ENCODE measurements at regions not wholly inside any gene's neighbourhood (a gene's known extent, or its start where the extent isn't known, plus 50 kb on each side); places are given as distances from the start of the nearest gene placed in this dataset.

DNA sequence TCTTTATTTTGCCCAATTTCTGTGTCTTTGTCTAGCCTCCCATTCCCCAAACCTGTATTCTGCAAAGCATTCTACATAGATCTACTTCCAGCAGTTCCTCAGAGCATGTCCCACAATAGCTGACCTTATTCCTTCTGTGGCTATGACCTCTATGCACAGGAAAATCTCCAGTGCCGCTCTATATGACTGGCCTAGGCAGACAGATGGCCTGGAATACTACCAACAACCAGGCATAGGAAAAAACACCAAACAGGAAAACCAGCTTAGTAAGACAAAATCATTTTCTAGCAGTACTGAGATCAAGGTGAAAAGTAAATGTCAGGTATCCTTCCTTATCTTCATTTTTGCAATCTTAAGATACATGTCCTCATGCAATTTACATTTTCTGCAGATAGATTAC is 1115.0 kb downstream of the IGSF11 start:
- Mint-ChIP-seq H3K36me3 (ENCODE audit: low read depth) (no peaks in the 10 kb centered on the region), H3K9me3 (no peaks in the 10 kb centered on the region), H3K27me3 (no peaks in the 10 kb centered on the region), H3K27ac (no peak overlapping the region), H3K4me3 (no peak overlapping the region), H3K4me1 (ENCODE audit: low read depth) (no peaks in the 10 kb centered on the region)
- no peak for DNase-seq

DNA sequence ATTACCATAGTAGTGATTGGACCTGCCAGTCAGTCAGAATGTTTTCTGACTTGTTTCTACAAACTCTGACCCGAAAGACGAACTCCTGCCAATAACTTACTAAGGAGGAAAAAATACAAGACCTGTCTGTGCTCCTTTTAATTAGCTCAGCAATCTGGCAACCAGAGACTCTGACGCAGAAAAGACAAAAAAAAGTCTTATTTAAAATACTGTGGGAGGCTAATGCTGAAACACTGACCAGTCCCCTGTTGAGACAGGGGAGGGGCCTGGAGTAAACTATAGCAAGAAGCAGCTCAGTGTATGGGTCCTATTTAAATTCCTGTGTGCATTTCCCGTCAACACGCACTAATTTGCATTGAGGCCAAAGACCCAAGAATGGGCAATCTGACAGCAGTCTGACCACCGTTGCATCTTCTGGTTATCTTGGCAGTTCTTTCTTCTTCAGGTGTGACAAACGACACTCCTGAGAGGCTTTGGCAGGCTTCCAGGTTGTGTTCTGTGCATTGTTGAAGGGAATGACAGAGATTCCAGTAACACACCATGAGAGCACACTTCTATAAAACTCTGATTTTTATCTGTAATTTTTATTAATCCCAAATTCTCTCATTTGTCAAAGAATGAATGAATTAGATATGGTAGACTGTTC is 1114.3 kb downstream of the IGSF11 start:
- no peaks in the 10 kb centered on the region for H3K9me3 Mint-ChIP-seq
- DNase-seq, result no peak
- no peaks in the 10 kb centered on the region for H3K36me3 Mint-ChIP-seq (ENCODE audit: low read depth)
- no peaks in the 10 kb centered on the region for H3K4me1 Mint-ChIP-seq (ENCODE audit: low read depth)
- H3K4me3 Mint-ChIP-seq, result no peak overlapping the region
- no peak overlapping the region for H3K27ac Mint-ChIP-seq
- H3K27me3 Mint-ChIP-seq, result no peaks in the 10 kb centered on the region

DNA sequence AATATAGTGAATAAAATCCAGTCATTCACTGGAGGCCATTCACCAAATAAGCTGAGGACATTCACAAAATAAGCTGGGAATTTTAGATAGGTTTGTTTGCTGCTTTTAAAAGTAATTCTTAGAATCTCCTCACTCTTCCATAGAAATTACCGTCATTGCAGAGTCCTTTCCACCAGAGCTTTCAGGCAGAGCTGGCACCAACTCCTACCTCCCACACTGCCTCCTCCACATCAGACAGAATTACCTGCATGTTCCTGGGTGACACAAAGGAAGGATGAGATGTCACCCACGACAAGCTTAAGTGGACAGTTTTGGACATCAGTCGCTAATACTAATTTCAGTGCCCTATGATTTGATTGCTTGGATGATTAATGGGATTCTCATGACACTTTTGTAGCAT is 1113.2 kb downstream of the IGSF11 start:
- H3K27ac Mint-ChIP-seq, result no peak overlapping the region
- no peak overlapping the region for H3K4me3 Mint-ChIP-seq
- no peaks in the 10 kb centered on the region for H3K36me3 Mint-ChIP-seq (ENCODE audit: low read depth)
- no peak for DNase-seq
- H3K27me3 Mint-ChIP-seq, result no peaks in the 10 kb centered on the region
- no peaks in the 10 kb centered on the region for H3K4me1 Mint-ChIP-seq (ENCODE audit: low read depth)
- no peaks in the 10 kb centered on the region for H3K9me3 Mint-ChIP-seq

DNA sequence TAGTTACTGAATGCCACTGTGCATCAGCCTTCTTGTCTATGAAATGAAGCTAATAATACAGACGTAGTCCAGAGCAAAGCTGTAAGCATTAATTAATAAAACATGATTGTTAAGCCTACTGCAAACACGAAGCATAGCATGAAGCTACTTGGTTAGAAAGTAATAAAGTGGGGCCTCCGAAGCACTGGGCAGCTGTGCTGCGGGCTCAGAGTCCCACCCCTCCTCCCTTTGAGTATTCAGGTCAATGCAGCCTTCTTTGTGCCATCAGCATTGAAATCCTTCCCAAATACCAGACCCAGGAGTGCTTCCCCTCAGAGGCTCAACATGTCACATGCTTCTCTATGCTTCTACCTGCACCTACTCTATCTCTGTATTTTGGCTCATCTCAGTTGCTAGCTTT is 1112.6 kb downstream of the IGSF11 start:
- Mint-ChIP-seq H3K4me3 (no peak overlapping the region), H3K27ac (no peak overlapping the region), H3K36me3 (ENCODE audit: low read depth) (no peaks in the 10 kb centered on the region), H3K4me1 (ENCODE audit: low read depth) (no peaks in the 10 kb centered on the region), H3K9me3 (no peaks in the 10 kb centered on the region), H3K27me3 (no peaks in the 10 kb centered on the region)
- DNase-seq, result no peak

DNA sequence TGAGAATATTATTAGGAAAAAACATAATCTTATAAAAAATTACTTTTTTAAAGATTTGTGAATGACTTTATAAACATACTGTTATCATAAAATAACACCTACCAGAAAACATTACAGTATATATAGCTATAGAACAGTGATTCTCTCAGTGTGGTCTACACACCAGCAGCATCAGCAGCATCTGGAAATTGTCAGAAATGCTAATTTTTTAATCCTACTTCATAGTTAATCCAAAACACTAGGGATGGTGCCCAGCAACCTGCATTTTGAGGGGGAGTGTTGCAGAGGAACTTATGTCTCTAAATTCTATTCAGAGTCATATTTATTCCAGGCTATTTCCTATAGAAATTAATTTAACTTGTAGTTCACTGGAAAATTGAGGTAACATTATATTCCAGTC is 1107.8 kb downstream of the IGSF11 start:
- Mint-ChIP-seq H3K27me3 (no peaks in the 10 kb centered on the region), H3K9me3 (peaks cover 2% of the 10 kb centered on the region), H3K27ac (no peak overlapping the region)

DNA sequence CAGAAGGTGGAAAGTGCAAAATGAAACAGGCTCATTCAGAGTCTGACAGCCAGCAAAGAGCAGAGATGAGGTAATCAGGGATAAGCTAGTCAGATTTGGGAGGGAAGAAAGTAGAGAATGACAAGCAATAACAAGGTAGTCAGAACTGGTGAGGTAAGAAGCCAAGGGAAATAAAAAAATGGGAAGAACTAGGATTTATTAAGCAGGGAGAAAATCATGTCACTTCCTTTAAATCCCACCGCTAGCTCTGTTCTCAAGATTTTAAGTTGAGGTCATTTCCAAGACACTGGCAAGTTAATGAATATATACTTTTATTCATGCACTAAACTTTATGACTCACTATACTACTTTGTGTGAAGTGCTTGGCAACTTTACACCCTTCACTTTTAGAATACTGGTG is 1106.8 kb downstream of the IGSF11 start:
- Mint-ChIP-seq H3K4me1 (ENCODE audit: low read depth) (no peaks in the 10 kb centered on the region), H3K27me3 (no peaks in the 10 kb centered on the region), H3K27ac (no peak overlapping the region), H3K9me3 (peaks cover 2% of the 10 kb centered on the region), H3K36me3 (ENCODE audit: low read depth) (no peaks in the 10 kb centered on the region), H3K4me3 (no peak overlapping the region)
- no peak for DNase-seq

More for the DNA sequence above, 1107.8 kb downstream of the IGSF11 start:
- DNase-seq, result no peak
- H3K36me3 Mint-ChIP-seq (ENCODE audit: low read depth), result no peaks in the 10 kb centered on the region
- H3K4me1 Mint-ChIP-seq (ENCODE audit: low read depth), result no peaks in the 10 kb centered on the region
- no peak overlapping the region for H3K4me3 Mint-ChIP-seq

DNA sequence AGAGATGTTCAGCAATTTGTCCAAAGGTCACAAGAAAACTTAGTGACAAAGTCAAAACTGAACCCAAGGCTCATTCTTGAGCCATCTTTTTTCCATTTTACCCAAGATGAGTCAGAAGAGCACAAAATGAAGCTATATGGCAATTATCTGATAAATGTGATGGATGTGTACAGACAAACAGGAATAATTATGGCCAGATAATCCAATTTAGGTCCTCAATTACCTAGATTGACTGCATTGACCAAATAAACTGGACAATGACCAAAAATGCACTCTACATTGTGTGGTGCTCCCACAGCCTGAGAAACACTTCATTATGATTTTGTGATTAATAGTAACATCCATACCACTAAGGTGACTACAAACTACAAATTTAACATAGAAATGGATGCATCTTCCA is 1105.8 kb downstream of the IGSF11 start:
- no peaks in the 10 kb centered on the region for H3K27me3 Mint-ChIP-seq
- no peaks in the 10 kb centered on the region for H3K4me1 Mint-ChIP-seq (ENCODE audit: low read depth)
- H3K9me3 Mint-ChIP-seq, result peaks cover 4% of the 10 kb centered on the region
- H3K36me3 Mint-ChIP-seq (ENCODE audit: low read depth), result no peaks in the 10 kb centered on the region
- no peak overlapping the region for H3K4me3 Mint-ChIP-seq
- no peak for DNase-seq
- no peak overlapping the region for H3K27ac Mint-ChIP-seq

DNA sequence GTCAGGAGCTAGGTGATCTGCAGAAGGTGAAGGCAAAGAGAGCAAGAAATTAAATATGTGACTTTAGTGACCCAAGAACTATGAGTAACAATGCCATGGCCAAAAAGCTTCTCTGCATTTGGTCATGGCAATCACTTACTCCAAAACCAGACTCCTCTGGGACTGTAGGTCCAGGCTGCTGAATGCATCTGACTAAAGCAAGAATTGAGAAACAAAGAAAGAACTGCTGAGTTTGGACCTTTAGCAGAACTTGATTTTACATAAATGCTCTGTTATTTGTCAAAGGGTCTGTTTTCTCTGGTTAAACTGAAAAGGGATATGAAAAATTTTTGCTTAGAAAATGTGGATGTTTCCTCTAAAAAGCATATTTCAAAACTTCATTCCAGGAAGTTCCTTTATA is 1102.2 kb downstream of the IGSF11 start:
- Mint-ChIP-seq H3K9me3 (peaks cover 4% of the 10 kb centered on the region), H3K36me3 (ENCODE audit: low read depth) (no peaks in the 10 kb centered on the region), H3K4me3 (no peak overlapping the region), H3K4me1 (ENCODE audit: low read depth) (no peaks in the 10 kb centered on the region), H3K27ac (no peak overlapping the region), H3K27me3 (no peaks in the 10 kb centered on the region)
- no peak for DNase-seq

DNA sequence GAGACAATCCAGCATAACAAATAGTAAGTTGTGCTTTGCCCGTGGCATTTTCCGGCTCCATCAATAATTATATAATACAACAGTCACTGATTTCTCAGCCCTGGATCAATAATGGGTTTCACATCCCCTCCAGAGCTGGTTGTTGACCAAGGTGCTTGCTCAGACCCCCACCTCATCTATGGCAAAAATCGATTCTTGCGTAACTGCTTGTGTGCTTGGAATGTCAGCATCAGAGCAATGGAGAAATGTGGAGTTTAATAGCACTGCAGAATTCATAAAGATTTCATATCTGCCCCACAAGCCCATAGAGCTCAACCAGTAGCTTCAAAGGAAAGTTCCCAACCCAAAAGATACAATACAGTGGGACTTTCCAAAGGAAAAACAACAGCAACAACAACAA is 1098.5 kb downstream of the IGSF11 start:
- no peak for DNase-seq
- H3K4me1 Mint-ChIP-seq (ENCODE audit: low read depth), result no peaks in the 10 kb centered on the region
- peaks cover 8% of the 10 kb centered on the region for H3K9me3 Mint-ChIP-seq
- no peak overlapping the region for H3K27ac Mint-ChIP-seq
- H3K27me3 Mint-ChIP-seq, result no peaks in the 10 kb centered on the region
- no peak overlapping the region for H3K4me3 Mint-ChIP-seq
- H3K36me3 Mint-ChIP-seq (ENCODE audit: low read depth), result no peaks in the 10 kb centered on the region

DNA sequence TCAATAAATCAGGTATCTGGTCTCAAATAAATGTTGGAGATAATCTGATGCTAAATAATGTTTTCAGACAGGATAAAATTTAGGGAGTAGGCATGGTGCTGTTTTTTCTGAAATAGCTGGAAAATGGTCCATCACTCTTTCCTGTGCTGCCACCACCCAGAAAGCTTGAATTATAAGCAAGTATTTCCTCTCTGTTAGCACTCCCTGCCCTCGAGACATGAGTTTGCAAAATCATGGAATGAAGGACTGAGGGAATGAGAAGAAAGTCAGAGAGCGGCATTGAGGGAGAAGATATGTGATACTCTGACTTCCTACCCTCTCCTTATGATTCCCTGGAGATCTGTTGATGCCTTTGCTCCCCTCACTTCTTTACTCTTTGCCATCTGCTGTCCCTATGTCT is 1095.7 kb downstream of the IGSF11 start:
- no peak overlapping the region for H3K27ac Mint-ChIP-seq
- DNase-seq, result no peak
- H3K36me3 Mint-ChIP-seq (ENCODE audit: low read depth), result no peaks in the 10 kb centered on the region
- peaks cover 5% of the 10 kb centered on the region for H3K9me3 Mint-ChIP-seq
- no peaks in the 10 kb centered on the region for H3K4me1 Mint-ChIP-seq (ENCODE audit: low read depth)
- no peaks in the 10 kb centered on the region for H3K27me3 Mint-ChIP-seq
- H3K4me3 Mint-ChIP-seq, result no peak overlapping the region

DNA sequence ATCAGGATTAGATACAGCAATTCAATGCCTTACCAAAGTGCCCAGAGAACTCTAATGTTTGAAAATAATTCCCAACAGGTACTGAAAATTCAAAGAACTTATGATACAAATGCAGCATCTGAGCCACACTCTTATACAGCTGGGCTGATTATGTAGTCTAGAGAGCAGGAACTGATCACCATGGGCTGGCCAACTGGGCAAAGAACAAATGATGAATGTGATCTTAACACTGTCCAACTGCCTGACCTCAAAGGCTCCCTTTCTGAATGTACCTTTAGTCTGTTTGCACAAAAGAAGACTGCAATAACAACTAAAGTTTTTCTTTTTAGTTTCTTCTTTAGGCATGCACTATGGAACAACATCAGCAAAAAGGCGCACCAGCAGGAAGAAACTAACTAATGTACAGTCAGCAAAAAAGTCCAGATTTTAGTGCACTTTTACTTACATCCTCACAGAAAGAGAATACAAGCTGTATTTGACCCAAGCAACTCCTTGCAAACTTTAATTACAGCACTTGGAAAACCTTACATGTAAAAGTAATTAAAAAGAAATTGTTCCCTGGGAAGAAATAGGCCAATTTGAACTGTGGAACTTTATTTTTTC is 1095.1 kb downstream of the IGSF11 start:
- Mint-ChIP-seq H3K27ac (no peak overlapping the region), H3K4me3 (no peak overlapping the region), H3K27me3 (no peaks in the 10 kb centered on the region), H3K4me1 (ENCODE audit: low read depth) (no peaks in the 10 kb centered on the region), H3K9me3 (peaks cover 5% of the 10 kb centered on the region), H3K36me3 (ENCODE audit: low read depth) (no peaks in the 10 kb centered on the region)
- no peak for DNase-seq

DNA sequence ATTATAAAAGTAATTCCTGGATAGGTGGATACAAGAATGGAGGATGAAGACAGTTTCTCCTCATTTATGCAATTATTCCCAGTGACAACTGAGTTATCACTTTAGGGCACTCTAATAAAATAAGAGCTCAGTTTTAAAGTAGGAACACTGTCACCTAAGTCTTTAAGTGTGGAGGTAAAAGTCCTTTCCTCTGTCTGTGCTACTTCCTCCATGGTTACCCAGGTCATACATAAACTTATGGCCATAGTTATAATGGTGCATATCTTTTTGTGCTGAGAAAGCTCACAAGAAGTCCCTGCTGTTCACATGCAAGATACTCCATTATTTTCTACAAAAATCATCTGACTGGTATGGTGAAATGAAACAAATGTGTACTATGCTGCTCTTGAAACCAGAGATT is 1093.6 kb downstream of the IGSF11 start:
- no peak for DNase-seq
- no peak overlapping the region for H3K27ac Mint-ChIP-seq
- H3K27me3 Mint-ChIP-seq, result no peaks in the 10 kb centered on the region
- no peaks in the 10 kb centered on the region for H3K4me1 Mint-ChIP-seq (ENCODE audit: low read depth)
- no peak overlapping the region for H3K4me3 Mint-ChIP-seq
- H3K9me3 Mint-ChIP-seq, result peaks cover 8% of the 10 kb centered on the region
- H3K36me3 Mint-ChIP-seq (ENCODE audit: low read depth), result no peaks in the 10 kb centered on the region

DNA sequence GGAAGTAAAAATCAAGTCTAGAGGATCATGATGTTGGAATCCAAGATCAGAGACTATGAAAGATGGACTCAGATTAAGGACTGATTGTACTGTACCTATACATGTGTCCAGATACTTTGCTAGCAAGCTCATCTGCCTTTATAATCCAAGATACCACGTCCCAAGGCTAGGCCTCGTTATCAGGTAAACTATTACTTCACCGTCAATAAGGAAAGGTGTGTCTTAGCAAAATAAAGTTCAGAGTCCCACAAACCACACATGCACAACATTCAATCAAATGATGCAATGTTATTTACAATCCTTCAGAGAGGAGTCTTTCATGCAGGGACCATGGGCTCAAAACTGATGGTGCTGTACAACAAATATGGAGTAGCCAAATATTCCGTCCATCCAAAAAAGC is 1092.9 kb downstream of the IGSF11 start:
- Mint-ChIP-seq H3K4me1 (ENCODE audit: low read depth) (no peaks in the 10 kb centered on the region), H3K27me3 (no peaks in the 10 kb centered on the region), H3K9me3 (peaks cover 8% of the 10 kb centered on the region), H3K36me3 (ENCODE audit: low read depth) (no peaks in the 10 kb centered on the region), H3K27ac (no peak overlapping the region), H3K4me3 (no peak overlapping the region)
- DNase-seq, result no peak

DNA sequence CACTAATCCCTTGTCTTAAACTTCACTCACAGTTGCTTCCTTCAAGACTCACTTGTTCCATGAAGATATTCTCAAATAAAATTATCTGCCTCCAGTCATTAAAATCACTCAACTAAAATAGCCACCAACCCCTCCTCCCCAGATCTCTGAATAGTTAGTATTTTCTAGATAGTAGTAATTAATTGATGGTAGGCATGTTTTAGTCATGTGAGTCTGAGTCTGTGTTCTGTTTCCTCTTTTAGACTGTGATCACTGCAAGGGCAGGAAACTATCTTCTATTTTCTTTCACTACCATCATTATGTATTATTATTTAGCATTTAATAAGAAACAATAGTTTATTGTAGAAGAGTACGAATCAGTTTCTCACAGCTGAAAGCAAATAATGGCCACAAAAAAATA is 1080.5 kb downstream of the IGSF11 start:
- no peak for DNase-seq
- Mint-ChIP-seq H3K9me3 (peaks cover 4% of the 10 kb centered on the region), H3K27me3 (no peaks in the 10 kb centered on the region), H3K4me1 (ENCODE audit: low read depth) (no peaks in the 10 kb centered on the region), H3K27ac (no peak overlapping the region), H3K4me3 (no peak overlapping the region), H3K36me3 (ENCODE audit: low read depth) (no peaks in the 10 kb centered on the region)

DNA sequence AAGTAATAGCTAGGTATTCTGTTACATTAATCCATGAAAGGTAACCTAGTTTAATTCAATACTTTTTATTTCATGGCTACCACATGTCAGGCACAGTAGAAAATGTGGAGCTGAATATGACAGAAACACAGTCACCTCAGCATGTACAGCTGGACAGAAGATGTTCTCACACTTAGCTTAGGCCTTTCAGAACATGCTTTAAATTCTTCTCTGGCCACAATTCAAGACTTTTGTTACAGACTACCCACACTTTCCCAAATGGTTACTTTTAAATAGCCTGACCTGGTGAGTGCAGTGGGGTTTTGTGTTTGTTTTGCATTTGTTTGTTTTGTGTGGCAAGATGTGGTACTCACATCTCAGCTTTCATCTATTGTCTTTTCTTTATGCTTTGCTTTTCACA is 1079.5 kb downstream of the IGSF11 start:
- H3K36me3 Mint-ChIP-seq (ENCODE audit: low read depth), result no peaks in the 10 kb centered on the region
- H3K9me3 Mint-ChIP-seq, result no peaks in the 10 kb centered on the region
- DNase-seq, result no peak
- no peaks in the 10 kb centered on the region for H3K27me3 Mint-ChIP-seq
- no peak overlapping the region for H3K4me3 Mint-ChIP-seq
- no peak overlapping the region for H3K27ac Mint-ChIP-seq
- no peaks in the 10 kb centered on the region for H3K4me1 Mint-ChIP-seq (ENCODE audit: low read depth)

DNA sequence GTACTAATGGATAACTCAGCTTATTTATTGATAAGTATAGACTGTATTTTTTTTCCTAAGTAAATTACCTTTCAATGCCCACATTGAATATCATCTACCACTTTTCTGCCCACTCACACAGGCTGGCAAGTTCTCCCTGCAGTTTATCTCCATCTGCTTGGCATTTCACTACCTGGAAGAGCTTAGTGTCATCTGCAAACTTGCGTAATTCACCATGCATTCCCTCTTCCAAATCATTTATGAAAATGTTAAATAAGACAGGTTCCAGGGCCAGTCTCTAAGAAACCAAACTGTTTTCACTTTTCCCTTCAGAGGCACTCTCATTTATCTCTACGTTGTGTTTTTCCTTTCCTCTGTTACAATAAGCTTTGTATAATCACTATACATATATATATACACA is 1076.6 kb downstream of the IGSF11 start:
- no peaks in the 10 kb centered on the region for H3K4me1 Mint-ChIP-seq (ENCODE audit: low read depth)
- no peak overlapping the region for H3K4me3 Mint-ChIP-seq

More for the DNA sequence above, 1076.6 kb downstream of the IGSF11 start:
- no peaks in the 10 kb centered on the region for H3K36me3 Mint-ChIP-seq (ENCODE audit: low read depth)
- no peak overlapping the region for H3K27ac Mint-ChIP-seq
- DNase-seq, result no peak
- H3K9me3 Mint-ChIP-seq, result no peaks in the 10 kb centered on the region
- no peaks in the 10 kb centered on the region for H3K27me3 Mint-ChIP-seq
